Activated naive CD4-positive, alpha-beta T cell treated with anti-CD3 and anti-CD28 coated beads for 36 hours (primary cell): ENCODE measurements at regions not wholly inside any gene's neighbourhood (a gene's known extent, or its start where the extent isn't known, plus 50 kb on each side); places are given as distances from the start of the nearest gene placed in this dataset.

Experiments
- CTCF ChIA-PET: fragments of 350-600 bp; sonication (Branson Sonifier 250); formaldehyde crosslinking; loops from one replicate; lab custom pipeline; 2021; ENCODE audit warnings: antibody characterized with exemption; lab: Charles Lee
- DNase-seq: peaks from one replicate; pipeline ENCODE4 v3.0.0-alpha.2; 2020
- H3K27ac Mint-ChIP-seq: one replicate; pipeline ENCODE4 v1.8.0; 2021; ENCODE audit warnings: mild to moderate bottlenecking, mixed read lengths
- H3K27me3 Mint-ChIP-seq: one replicate; pipeline ENCODE4 v1.8.0; 2021; ENCODE audit warnings: low read depth, mixed read lengths
- H3K36me3 Mint-ChIP-seq: one replicate; pipeline ENCODE4 v1.8.0; 2021; ENCODE audit warnings: low read depth, mixed read lengths
- H3K4me1 Mint-ChIP-seq: one replicate; pipeline ENCODE4 v1.8.0; 2021; ENCODE audit warnings: low read depth, mixed read lengths
- H3K4me3 Mint-ChIP-seq: one replicate; pipeline ENCODE4 v1.8.0; 2021; ENCODE audit warnings: mild to moderate bottlenecking, moderate library complexity, mixed read lengths
- H3K9me3 Mint-ChIP-seq: one replicate; pipeline ENCODE4 v1.8.0; 2021; ENCODE audit warnings: mixed read lengths
- intact Hi-C: fragments of 100-400 bp; cut with micrococcal nuclease; formaldehyde crosslinking; loops from one replicate; pipeline ENCODE4 v1.15.1; 2023

- no peak for DNase-seq
- CTCF ChIA-PET, result no interaction called here
- no peak overlapping the region for H3K27ac Mint-ChIP-seq
- H3K4me1 Mint-ChIP-seq, result no peaks in the 10 kb centered on the region
- H3K4me3 Mint-ChIP-seq, result no peak overlapping the region
- H3K36me3 Mint-ChIP-seq, result no peaks in the 10 kb centered on the region
- no peaks in the 10 kb centered on the region for H3K27me3 Mint-ChIP-seq
- no peaks in the 10 kb centered on the region for H3K9me3 Mint-ChIP-seq
- intact Hi-C loops, result no loop called here
These were observed 95.8 kb upstream of the ADAMTS16 start for GRCh38 chr5:5044247-5044840.

- Mint-ChIP-seq H3K4me3 (no peak overlapping the region), H3K4me1 (no peaks in the 10 kb centered on the region), H3K27ac (no peak overlapping the region), H3K9me3 (peaks cover 2% of the 10 kb centered on the region), H3K27me3 (no peaks in the 10 kb centered on the region), H3K36me3 (no peaks in the 10 kb centered on the region)
- CTCF ChIA-PET, result no interaction called here
- DNase-seq, result no peak
- intact Hi-C loops, result no loop called here
These were observed 93.2 kb upstream of the ADAMTS16 start for GRCh38 chr5:5046680-5047502.

GRCh38 chr5:5050801-5051200 is 89.3 kb upstream of the ADAMTS16 start:
- peaks cover 2% of the 10 kb centered on the region for H3K9me3 Mint-ChIP-seq
- no peaks in the 10 kb centered on the region for H3K4me1 Mint-ChIP-seq
- no peaks in the 10 kb centered on the region for H3K36me3 Mint-ChIP-seq
- H3K4me3 Mint-ChIP-seq, result no peak overlapping the region
- H3K27ac Mint-ChIP-seq, result no peak overlapping the region
- H3K27me3 Mint-ChIP-seq, result no peaks in the 10 kb centered on the region
- no peak for DNase-seq
- intact Hi-C loops, result no loop called here
- CTCF ChIA-PET, result no interaction called here

DNA sequence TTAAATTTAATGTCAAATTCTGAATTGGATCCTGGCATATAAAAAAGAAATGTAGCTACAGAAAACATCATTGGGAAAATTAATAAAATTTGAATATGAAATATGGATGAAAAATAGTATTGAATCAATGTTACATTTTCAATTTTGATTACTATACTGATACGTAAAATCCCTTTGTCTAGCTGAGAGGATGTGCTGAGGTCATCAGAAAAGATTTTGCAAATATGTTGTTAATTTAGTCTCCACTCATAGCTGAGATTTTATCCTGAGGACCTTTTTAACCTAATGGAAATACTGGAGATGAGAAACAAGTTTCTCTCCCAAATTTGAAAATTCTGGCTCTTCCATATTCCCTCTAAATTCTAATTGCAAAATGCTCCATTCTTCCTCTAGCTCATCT is 84.4 kb upstream of the ADAMTS16 start:
- DNase-seq, result no peak
- Mint-ChIP-seq H3K27me3 (no peaks in the 10 kb centered on the region), H3K27ac (no peak overlapping the region), H3K9me3 (no peaks in the 10 kb centered on the region), H3K4me3 (no peak overlapping the region), H3K36me3 (no peaks in the 10 kb centered on the region), H3K4me1 (no peaks in the 10 kb centered on the region)
- CTCF ChIA-PET, result no interaction called here
- intact Hi-C loops, result no loop called here

GRCh38 chr5:5061836-5062235 is 78.3 kb upstream of the ADAMTS16 start:
- no peaks in the 10 kb centered on the region for H3K4me1 Mint-ChIP-seq
- CTCF ChIA-PET, result no interaction called here
- no peaks in the 10 kb centered on the region for H3K36me3 Mint-ChIP-seq
- no peak for DNase-seq
- intact Hi-C loops, result no loop called here
- no peak overlapping the region for H3K27ac Mint-ChIP-seq
- no peaks in the 10 kb centered on the region for H3K27me3 Mint-ChIP-seq
- no peaks in the 10 kb centered on the region for H3K9me3 Mint-ChIP-seq
- H3K4me3 Mint-ChIP-seq, result no peak overlapping the region

DNA sequence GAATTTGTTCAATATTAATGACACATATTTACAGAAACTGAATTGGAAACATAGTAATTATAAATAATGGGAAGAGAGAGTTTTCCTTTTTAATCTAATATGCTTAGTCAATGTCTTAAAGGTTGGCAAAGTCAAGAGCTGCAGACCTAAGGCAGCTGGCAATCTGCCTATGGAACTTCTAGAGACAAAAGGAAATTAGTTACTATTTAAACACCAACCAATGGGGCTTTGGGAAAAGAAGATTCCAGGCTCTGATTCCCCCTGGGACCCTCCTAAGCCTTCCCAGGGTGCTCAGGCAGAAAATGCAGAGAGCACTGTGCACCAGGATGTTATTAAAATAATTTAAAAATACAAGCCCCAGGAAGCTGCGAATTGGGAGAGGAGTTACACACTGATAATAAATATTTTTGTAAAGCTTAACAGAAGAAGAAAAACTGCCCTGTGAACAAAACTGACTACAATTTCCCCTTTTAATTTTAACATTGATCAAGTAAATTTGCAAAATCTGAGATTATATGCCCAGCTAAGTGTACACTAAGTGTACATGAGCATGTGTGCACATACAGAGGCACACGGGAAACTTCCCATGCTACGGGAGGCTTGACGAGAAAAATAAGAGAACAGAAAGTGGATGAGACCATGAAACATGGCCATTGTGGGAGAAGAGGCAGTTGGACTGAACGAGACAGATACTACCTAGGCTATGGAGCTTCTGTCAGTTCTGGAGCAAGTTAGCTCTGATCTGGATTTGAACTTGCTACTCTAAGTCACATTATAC is 77.4 kb upstream of the ADAMTS16 start:
- Mint-ChIP-seq H3K4me1 (no peaks in the 10 kb centered on the region), H3K27me3 (no peaks in the 10 kb centered on the region), H3K4me3 (no peak overlapping the region), H3K36me3 (no peaks in the 10 kb centered on the region), H3K9me3 (no peaks in the 10 kb centered on the region), H3K27ac (no peak overlapping the region)
- intact Hi-C loops, result no loop called here
- CTCF ChIA-PET, result no interaction called here
- no peak for DNase-seq

DNA sequence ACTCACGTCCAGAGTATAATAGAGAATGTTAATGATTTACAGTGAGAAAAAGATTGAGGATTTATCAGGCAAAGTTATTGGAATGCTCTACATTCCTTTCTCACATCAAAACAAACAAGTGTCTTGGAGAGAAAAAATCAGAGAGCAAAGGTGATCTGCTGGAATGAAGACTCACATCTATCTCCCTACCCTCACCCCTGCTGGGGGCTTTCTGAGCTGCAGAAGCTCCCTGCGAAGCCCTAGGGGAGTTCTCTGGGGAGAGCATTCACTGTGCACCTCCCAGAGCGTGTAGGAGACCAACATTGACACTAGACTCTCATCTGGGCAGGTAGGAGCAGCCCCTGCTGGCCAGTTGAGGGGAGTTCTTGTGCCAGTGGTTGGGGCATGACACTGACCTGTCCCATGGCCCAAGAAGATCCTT is 76.6 kb upstream of the ADAMTS16 start:
- Mint-ChIP-seq H3K27me3 (no peaks in the 10 kb centered on the region), H3K4me3 (no peak overlapping the region), H3K27ac (no peak overlapping the region), H3K4me1 (no peaks in the 10 kb centered on the region), H3K36me3 (no peaks in the 10 kb centered on the region), H3K9me3 (no peaks in the 10 kb centered on the region)
- DNase-seq, result no peak
- CTCF ChIA-PET, result no interaction called here
- intact Hi-C loops, result no loop called here

- CTCF ChIA-PET, result no interaction called here
- intact Hi-C loops, result no loop called here
- Mint-ChIP-seq H3K4me3 (no peak overlapping the region), H3K36me3 (no peaks in the 10 kb centered on the region), H3K27me3 (no peaks in the 10 kb centered on the region), H3K9me3 (no peaks in the 10 kb centered on the region), H3K27ac (no peak overlapping the region), H3K4me1 (no peaks in the 10 kb centered on the region)
- DNase-seq, result no peak
These were observed 74.7 kb upstream of the ADAMTS16 start for GRCh38 chr5:5065472-5065871.

DNA sequence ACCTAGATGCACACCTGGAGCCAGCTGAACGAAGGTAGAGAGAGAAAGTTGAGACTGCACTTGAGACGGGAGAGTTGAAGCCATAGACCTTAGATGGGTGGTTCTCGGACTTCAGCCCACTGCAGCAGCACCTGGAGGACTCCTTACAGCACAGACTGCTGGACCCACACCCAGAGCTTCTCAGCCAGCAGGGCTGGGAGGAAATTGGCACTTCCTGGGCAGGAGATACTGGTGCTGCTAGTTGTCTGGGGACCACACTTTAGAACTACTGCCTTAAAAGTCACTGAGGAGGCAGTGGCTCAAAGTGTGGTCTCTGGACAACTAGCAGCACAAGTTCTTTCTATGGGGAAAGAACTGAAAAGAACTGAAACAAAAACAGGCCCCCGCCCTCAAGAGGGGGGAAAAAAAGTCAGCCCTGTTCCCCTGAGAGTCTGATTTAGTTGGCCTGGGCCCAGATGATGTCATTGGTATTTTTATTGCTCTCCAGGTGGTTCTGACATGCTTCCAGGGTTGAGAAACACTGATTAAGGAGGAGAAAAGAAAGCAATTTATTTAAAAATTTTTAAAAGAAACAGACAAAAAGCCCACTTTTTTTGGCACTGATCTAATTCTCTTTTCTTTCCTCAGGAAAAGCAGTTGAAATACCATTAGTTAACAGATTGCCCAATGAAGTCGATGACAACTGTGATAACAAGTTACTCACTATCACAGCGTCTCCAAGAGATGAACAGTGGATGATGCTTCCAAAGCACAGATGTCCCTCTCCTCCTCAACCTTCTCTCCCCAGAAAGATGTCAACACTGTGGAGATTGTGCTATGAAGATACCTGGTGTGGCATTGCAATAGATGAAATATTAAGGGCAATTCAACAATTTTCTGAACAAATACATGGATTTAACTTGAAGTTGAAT is 73.6 kb upstream of the ADAMTS16 start:
- no peak for DNase-seq
- Mint-ChIP-seq H3K4me1 (no peaks in the 10 kb centered on the region), H3K27ac (no peak overlapping the region), H3K27me3 (no peaks in the 10 kb centered on the region), H3K4me3 (no peak overlapping the region), H3K36me3 (no peaks in the 10 kb centered on the region), H3K9me3 (no peaks in the 10 kb centered on the region)
- intact Hi-C loops, result no loop called here
- CTCF ChIA-PET, result no interaction called here

DNA sequence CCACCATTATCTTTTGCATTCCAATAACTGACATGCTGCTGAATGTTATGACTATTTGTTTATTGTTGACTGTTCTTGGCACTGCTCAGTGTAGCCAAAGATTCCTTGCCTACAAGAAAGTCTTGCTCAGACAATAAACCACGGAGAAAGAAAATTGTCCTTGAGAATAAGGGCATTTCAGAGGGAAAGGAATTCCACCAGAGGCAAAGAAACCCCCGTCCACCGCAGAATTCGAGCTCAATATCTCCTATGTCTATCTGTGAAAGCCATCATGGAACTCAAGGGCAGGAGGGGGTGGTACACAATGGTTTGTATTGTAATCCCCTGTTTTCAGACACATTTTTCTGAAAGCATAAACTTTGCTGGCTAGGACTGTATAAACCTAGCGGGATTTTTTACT is 70.3 kb upstream of the ADAMTS16 start:
- intact Hi-C loops, result no loop called here
- Mint-ChIP-seq H3K27ac (no peak overlapping the region), H3K4me3 (no peak overlapping the region), H3K9me3 (no peaks in the 10 kb centered on the region), H3K27me3 (no peaks in the 10 kb centered on the region), H3K36me3 (no peaks in the 10 kb centered on the region), H3K4me1 (no peaks in the 10 kb centered on the region)
- CTCF ChIA-PET, result no interaction called here
- DNase-seq, result no peak

GRCh38 chr5:5071554-5071953 is 68.6 kb upstream of the ADAMTS16 start:
- CTCF ChIA-PET, result no interaction called here
- H3K9me3 Mint-ChIP-seq, result no peaks in the 10 kb centered on the region
- intact Hi-C loops, result no loop called here
- no peak for DNase-seq
- H3K36me3 Mint-ChIP-seq, result no peaks in the 10 kb centered on the region
- H3K4me1 Mint-ChIP-seq, result no peaks in the 10 kb centered on the region
- H3K27ac Mint-ChIP-seq, result no peak overlapping the region
- no peak overlapping the region for H3K4me3 Mint-ChIP-seq
- H3K27me3 Mint-ChIP-seq, result peaks cover 4% of the 10 kb centered on the region

- intact Hi-C loops, result no loop called here
- no peaks in the 10 kb centered on the region for H3K4me1 Mint-ChIP-seq
- H3K4me3 Mint-ChIP-seq, result no peak overlapping the region
- no peaks in the 10 kb centered on the region for H3K9me3 Mint-ChIP-seq
- H3K27me3 Mint-ChIP-seq, result peaks cover 10% of the 10 kb centered on the region
- DNase-seq, result no peak
- H3K36me3 Mint-ChIP-seq, result no peaks in the 10 kb centered on the region
- CTCF ChIA-PET, result no interaction called here
- H3K27ac Mint-ChIP-seq, result no peak overlapping the region
These were observed 62.9 kb upstream of the ADAMTS16 start for GRCh38 chr5:5077236-5077635.
